PC-3 (cell line): ENCODE measurements at regions not wholly inside any gene's neighbourhood (a gene's known extent, or its start where the extent isn't known, plus 50 kb on each side); places are given as distances from the start of the nearest gene placed in this dataset.
"Not testable (repeated sequence)": the region's sequence is repeated elsewhere in the genome, so short reads cannot be mapped to it uniquely, and the experiment has no call there.

Experiments used
- ATAC-seq: fragments of 200-7000 bp; cut with Tn5 transposase; 2 replicates; pipeline ENCODE4 v1.9.1; 2020; ENCODE audit warnings: mild to moderate bottlenecking, moderate library complexity
- BruUV-seq: library from RNA; stranded (reverse); fragments of 400-500 nt; replicated peaks from 2 replicates; lab custom pipeline; 2021; lab: Mats Ljungman, UMichigan
- CTCF ChIA-PET: fragments of 300-600 bp; sonication (Branson Sonifier 250); formaldehyde crosslinking; loops from one replicate; lab custom pipeline; 2022; ENCODE audit warnings: antibody characterized with exemption; lab: Charles Lee
- POLR2A ChIA-PET: fragments of 300-600 bp; sonication (Branson Sonifier 250); formaldehyde crosslinking; loops from one replicate; lab custom pipeline; 2022; ENCODE audit warnings: antibody characterized with exemption; ENCODE audit not compliant: unreplicated experiment; lab: Charles Lee
- DNase-seq: peaks from one replicate; pipeline ENCODE4 v3.0.0-alpha.2; 2015
- H2AFZ ChIP-seq: fragments of 300-600 bp; sonication (generic); 2 replicates; pipeline ENCODE4 v1.6.0; 2016; ENCODE audit warnings: antibody characterized with exemption, low read length
- H3F3A ChIP-seq: fragments of 300-600 bp; sonication (generic); one replicate; pipeline ENCODE4 v1.6.0; 2017; ENCODE audit warnings: antibody characterized with exemption, low read length, control low read depth, mild to moderate bottlenecking; ENCODE audit not compliant: unreplicated experiment
- H3K27ac ChIP-seq: fragments of 300-600 bp; sonication (generic); 2 replicates; pipeline ENCODE4 v1.5.1; 2016; ENCODE audit warnings: mild to moderate bottlenecking, low read length
- H3K27me3 ChIP-seq: fragments of 300-600 bp; sonication (generic); 2 replicates; pipeline ENCODE4 v1.6.1; 2016; ENCODE audit warnings: low read length, mixed read lengths
- H3K36me3 ChIP-seq: fragments of 300-600 bp; sonication (generic); 2 replicates; pipeline ENCODE4 v1.6.1; 2016; ENCODE audit warnings: low read depth, mixed run types, low read length, mixed read lengths
- H3K4me1 ChIP-seq: fragments of 300-600 bp; sonication (generic); 2 replicates; pipeline ENCODE4 v1.5.1; 2016; ENCODE audit warnings: low read length; ENCODE audit not compliant: insufficient read depth
- H3K4me2 ChIP-seq: fragments of 300-600 bp; sonication (generic); 2 replicates; pipeline ENCODE4 v1.6.0; 2016; ENCODE audit warnings: low read length
- H3K4me3 ChIP-seq: fragments of 300-600 bp; sonication (generic); 2 replicates; pipeline ENCODE4 v1.5.1; 2016; ENCODE audit warnings: mild to moderate bottlenecking, low read length, mixed read lengths
- H3K79me2 ChIP-seq: fragments of 300-600 bp; sonication (generic); 2 replicates; pipeline ENCODE4 v1.6.1; 2017; ENCODE audit warnings: low read length, mixed read lengths
- H3K9ac ChIP-seq: fragments of 300-600 bp; sonication (generic); 2 replicates; pipeline ENCODE4 v1.6.0; 2016; ENCODE audit warnings: mild to moderate bottlenecking, low read length
- H3K9me2 ChIP-seq: fragments of 300-600 bp; sonication (generic); replicated peaks from 2 replicates; pipeline ENCODE4 v1.6.1; 2016; ENCODE audit warnings: mixed run types, low read length, mixed read lengths
- H3K9me3 ChIP-seq: fragments of 300-600 bp; sonication (generic); 2 replicates; pipeline ENCODE4 v1.6.1; 2016; ENCODE audit warnings: low read length, mixed read lengths
- H4K20me1 ChIP-seq: fragments of 300-600 bp; sonication (generic); 2 replicates; pipeline ENCODE4 v1.6.1; 2016; ENCODE audit warnings: low read length, mixed read lengths
- CTCF ChIP-seq: fragments of 300-600 bp; sonication (generic); conservative IDR thresholded peaks from 2 replicates; pipeline ENCODE4 v1.5.1; 2017; ENCODE audit warnings: antibody characterized with exemption, low read depth, mild to moderate bottlenecking, low read length
- EZH2 ChIP-seq: fragments of 300-600 bp; sonication (generic); IDR thresholded peaks from one replicate; pipeline ENCODE4 v1.6.1; 2017; ENCODE audit warnings: antibody characterized with exemption, mild to moderate bottlenecking, low read length; ENCODE audit not compliant: unreplicated experiment
- EZH2phosphoT487 ChIP-seq: fragments of 300-600 bp; sonication (generic); IDR thresholded peaks from 2 replicates; pipeline ENCODE4 v1.6.1; 2018; ENCODE audit warnings: mild to moderate bottlenecking, antibody characterized with exemption, low read length, borderline replicate concordance
- intact Hi-C: fragments of 100-400 bp; cut with micrococcal nuclease; formaldehyde crosslinking; loops from 2 replicates; pipeline ENCODE4 v1.9.0; 2023

GRCh38 chr5:107002115-107002514 is 668.6 kb downstream of the EFNA5 start:
- H3K9me3 ChIP-seq = no peaks in the 10 kb centered on the region
- no peaks in the 10 kb centered on the region for H4K20me1 ChIP-seq
- H3K4me3 ChIP-seq = no peak overlapping the region
- H3K79me2 ChIP-seq = no peaks in the 10 kb centered on the region
- H3K27me3 ChIP-seq = no peaks in the 10 kb centered on the region
- ChIA-PET POLR2A (no interaction called here), CTCF (no interaction called here)
- no TSS peak for BruUV-seq
- no peaks in the 10 kb centered on the region for H3K4me1 ChIP-seq
- no peaks in the 10 kb centered on the region for H3K36me3 ChIP-seq
- no peak overlapping the region for H3K4me2 ChIP-seq
- TF ChIP-seq EZH2phosphoT487 (no peak), EZH2 (no peak), CTCF (no peak)
- H3K9ac ChIP-seq = no peak overlapping the region
- intact Hi-C loops = no loop called here
- no peak for ATAC-seq
- no peaks in the 10 kb centered on the region for H3K9me2 ChIP-seq
- H3K27ac ChIP-seq = no peak overlapping the region
- no peaks in the 10 kb centered on the region for H3F3A ChIP-seq
- peak; percentile 0 for DNase-seq
- no peak overlapping the region for H2AFZ ChIP-seq

- H3K79me2 ChIP-seq, H4K20me1 ChIP-seq, H3K9me3 ChIP-seq, CTCF ChIA-PET, H3K9ac ChIP-seq, H3K4me2 ChIP-seq, H3K4me1 ChIP-seq, BruUV-seq, ATAC-seq, H3K27me3 ChIP-seq, H3K36me3 ChIP-seq, H3K27ac ChIP-seq, H3K9me2 ChIP-seq, POLR2A ChIA-PET, H2AFZ ChIP-seq, intact Hi-C loops, H3K4me3 ChIP-seq, H3F3A ChIP-seq: not testable (repeated sequence)
- DNase-seq = peak; percentile 0
Observed at GRCh38 chr5:106999506-106999905, 671.2 kb downstream of the EFNA5 start.

- H3K4me2 ChIP-seq = no peak overlapping the region
- no peak for DNase-seq
- no peak overlapping the region for H3K9ac ChIP-seq
- H3K36me3 ChIP-seq = no peaks in the 10 kb centered on the region
- no peaks in the 10 kb centered on the region for H3F3A ChIP-seq
- no peaks in the 10 kb centered on the region for H3K4me1 ChIP-seq
- no peak for TF ChIP-seq CTCF
- no peak for TF ChIP-seq EZH2
- no peak for TF ChIP-seq EZH2phosphoT487
- H3K4me3 ChIP-seq = no peak overlapping the region
- no peaks in the 10 kb centered on the region for H3K79me2 ChIP-seq
- H2AFZ ChIP-seq = no peak overlapping the region
- no peak overlapping the region for H3K27ac ChIP-seq
- ChIA-PET POLR2A (interaction anchor here (0.7 kb wide), 1 partner anchor 29 kb away, joined by 5 read pairs; no protein-coding TSS in a partner anchor), CTCF (no interaction called here)
- H3K9me3 ChIP-seq = no peaks in the 10 kb centered on the region
- intact Hi-C loops = no loop called here
- no peaks in the 10 kb centered on the region for H3K27me3 ChIP-seq
- no peaks in the 10 kb centered on the region for H3K9me2 ChIP-seq
- no peak for ATAC-seq
- no TSS peak for BruUV-seq
- H4K20me1 ChIP-seq = no peaks in the 10 kb centered on the region
Observed at GRCh38 chr5:106986006-106986405, 684.7 kb downstream of the EFNA5 start.
